GM12891 (cell line): ENCODE measurements at regions not wholly inside any gene's neighbourhood (a gene's known extent, or its start where the extent isn't known, plus 50 kb on each side); places are given as distances from the start of the nearest gene placed in this dataset.

Experiments
- PAX5 ChIP-seq: IDR thresholded peaks from 2 replicates; pipeline ENCODE4 v1.6.1; 2011; ENCODE audit warnings: low read length, moderate library complexity, mild to moderate bottlenecking; ENCODE audit not compliant: insufficient read depth, severe bottlenecking
- POLR2A ChIP-seq: IDR thresholded peaks from 2 replicates; pipeline ENCODE4 v1.6.1; 2011; ENCODE audit warnings: low read depth, low read length, control low read depth
- POLR2AphosphoS5 ChIP-seq: IDR thresholded peaks from 2 replicates; pipeline ENCODE4 v1.6.1; 2011; ENCODE audit warnings: low read depth, low read length, control low read depth
- POU2F2 ChIP-seq: IDR thresholded peaks from 2 replicates; pipeline ENCODE4 v1.6.1; 2011; ENCODE audit warnings: low read depth, mild to moderate bottlenecking, control low read depth, low read length, moderate library complexity
- SPI1 ChIP-seq: IDR thresholded peaks from 2 replicates; pipeline ENCODE4 v1.6.1; 2011; ENCODE audit warnings: low read depth, low read length, control low read depth
- TAF1 ChIP-seq: IDR thresholded peaks from 2 replicates; pipeline ENCODE4 v1.6.1; 2011; ENCODE audit warnings: low read depth, low read length, control low read depth

DNA sequence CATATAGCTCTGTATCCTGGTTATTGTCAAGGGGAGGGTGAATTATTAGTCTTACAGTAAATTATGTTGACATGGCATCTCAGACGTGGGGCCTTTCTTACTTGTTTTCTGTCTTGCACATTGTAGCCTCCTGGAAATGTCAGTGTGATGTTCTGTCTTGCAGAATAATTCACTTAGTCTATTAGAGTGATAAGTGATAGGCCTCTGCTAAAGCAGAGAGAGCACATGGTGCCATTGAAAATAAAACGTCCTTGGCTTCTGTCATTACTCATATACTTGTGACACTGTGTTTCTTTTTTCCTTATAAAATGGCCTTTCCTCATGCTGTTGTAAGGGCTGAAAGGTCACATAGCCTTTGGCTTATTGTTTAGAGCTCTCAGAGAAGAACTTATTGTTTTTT lies 531.0 kb downstream of the EPM2A start:
- TF ChIP-seq TAF1 (no peak), POLR2AphosphoS5 (no peak), POLR2A (no peak), SPI1 (no peak), PAX5 (no peak), POU2F2 (no peak)
